ENCODE measurements at regions not wholly inside any gene's neighbourhood (a gene's known extent, or its start where the extent isn't known, plus 50 kb on each side); places are given as distances from the start of the nearest gene placed in this dataset.

- H3K36me3 Mint-ChIP-seq (ENCODE audit: unreplicated experiment), result peaks cover 5% of the 10 kb centered on the region
- no peak overlapping the region for H3K4me3 Mint-ChIP-seq (ENCODE audit: unreplicated experiment)
- no peak for TF ChIP-seq CTCF (IDR thresholded peaks at IDR 0.05; ENCODE audit: partially characterized antibody, unreplicated experiment)
- no peaks in the 10 kb centered on the region for H3K4me1 Mint-ChIP-seq (ENCODE audit: low read depth, unreplicated experiment)
- peaks cover 2% of the 10 kb centered on the region for H3K9me3 Mint-ChIP-seq (ENCODE audit: unreplicated experiment)
- peaks cover 3% of the 10 kb centered on the region for H3K27me3 Mint-ChIP-seq (ENCODE audit: unreplicated experiment)
- H3K27ac Mint-ChIP-seq (ENCODE audit: unreplicated experiment), result no peak overlapping the region
- DNase-seq, result peak; percentile 8
These were observed 254.1 kb downstream of the GLI2 start for GRCh38 chr2:120989512-120990441.

- Mint-ChIP-seq H3K36me3 (ENCODE audit: unreplicated experiment) (peaks cover 9% of the 10 kb centered on the region), H3K4me3 (ENCODE audit: unreplicated experiment) (no peak overlapping the region), H3K27me3 (ENCODE audit: unreplicated experiment) (peaks cover 3% of the 10 kb centered on the region), H3K4me1 (ENCODE audit: low read depth, unreplicated experiment) (no peaks in the 10 kb centered on the region), H3K27ac (ENCODE audit: unreplicated experiment) (no peak overlapping the region), H3K9me3 (ENCODE audit: unreplicated experiment) (peaks cover 2% of the 10 kb centered on the region)
- TF ChIP-seq CTCF (IDR thresholded peaks at IDR 0.05; ENCODE audit: partially characterized antibody, unreplicated experiment), result no peak
- no peak for DNase-seq
These were observed 254.8 kb downstream of the GLI2 start for GRCh38 chr2:120990451-120990871.

GRCh38 chr2:120991441-120991840 lies 255.8 kb downstream of the GLI2 start:
- Mint-ChIP-seq H3K4me3 (ENCODE audit: unreplicated experiment) (no peak overlapping the region), H3K9me3 (ENCODE audit: unreplicated experiment) (peaks cover 2% of the 10 kb centered on the region), H3K4me1 (ENCODE audit: low read depth, unreplicated experiment) (no peaks in the 10 kb centered on the region), H3K36me3 (ENCODE audit: unreplicated experiment) (peaks cover 9% of the 10 kb centered on the region), H3K27ac (ENCODE audit: unreplicated experiment) (no peak overlapping the region), H3K27me3 (ENCODE audit: unreplicated experiment) (no peaks in the 10 kb centered on the region)
- DNase-seq, result no peak
- no peak for TF ChIP-seq CTCF (IDR thresholded peaks at IDR 0.05; ENCODE audit: partially characterized antibody, unreplicated experiment)

GRCh38 chr2:120992791-120993555 lies 257.3 kb downstream of the GLI2 start:
- no peak for TF ChIP-seq CTCF (IDR thresholded peaks at IDR 0.05; ENCODE audit: partially characterized antibody, unreplicated experiment)
- H3K27ac Mint-ChIP-seq (ENCODE audit: unreplicated experiment), result no peak overlapping the region
- H3K4me1 Mint-ChIP-seq (ENCODE audit: low read depth, unreplicated experiment), result no peaks in the 10 kb centered on the region
- H3K36me3 Mint-ChIP-seq (ENCODE audit: unreplicated experiment), result peaks cover 9% of the 10 kb centered on the region
- no peaks in the 10 kb centered on the region for H3K9me3 Mint-ChIP-seq (ENCODE audit: unreplicated experiment)
- no peak overlapping the region for H3K4me3 Mint-ChIP-seq (ENCODE audit: unreplicated experiment)
- H3K27me3 Mint-ChIP-seq (ENCODE audit: unreplicated experiment), result no peaks in the 10 kb centered on the region
- no peak for DNase-seq
